Osteocyte (in vitro differentiated cells): ENCODE measurements at regions not wholly inside any gene's neighbourhood (a gene's known extent, or its start where the extent isn't known, plus 50 kb on each side); places are given as distances from the start of the nearest gene placed in this dataset.

Experiments used
- DNase-seq: peaks from one replicate; pipeline ENCODE4 v3.0.0; 2021; ENCODE audit warnings: mixed read lengths; ENCODE audit not compliant: unreplicated experiment; ENCODE audit errors: extremely low spot score
- H3K27ac Mint-ChIP-seq: one replicate; pipeline ENCODE4 v1.8.0; 2021; ENCODE audit warnings: mild to moderate bottlenecking, mixed read lengths; ENCODE audit not compliant: unreplicated experiment
- H3K27me3 Mint-ChIP-seq: one replicate; pipeline ENCODE4 v1.8.0; 2021; ENCODE audit warnings: mixed read lengths; ENCODE audit not compliant: unreplicated experiment
- H3K36me3 Mint-ChIP-seq: one replicate; pipeline ENCODE4 v1.8.0; 2021; ENCODE audit warnings: mixed read lengths; ENCODE audit not compliant: unreplicated experiment
- H3K4me1 Mint-ChIP-seq: one replicate; pipeline ENCODE4 v1.8.0; 2021; ENCODE audit warnings: mixed read lengths; ENCODE audit not compliant: unreplicated experiment
- H3K4me3 Mint-ChIP-seq: one replicate; pipeline ENCODE4 v1.8.0; 2021; ENCODE audit warnings: mild to moderate bottlenecking, moderate library complexity, mixed read lengths; ENCODE audit not compliant: unreplicated experiment
- H3K9me3 Mint-ChIP-seq: one replicate; pipeline ENCODE4 v1.8.0; 2021; ENCODE audit warnings: mixed read lengths; ENCODE audit not compliant: unreplicated experiment
- CTCF ChIP-seq: fragments of 200-600 bp; sonication (generic); IDR thresholded peaks from 2 replicates; pipeline ENCODE4 v1.5.0; 2021; ENCODE audit warnings: antibody characterized with exemption, mild to moderate bottlenecking, moderate library complexity

GRCh38 chr6:95293257-95293656, 284.1 kb upstream of the MANEA start:
- Mint-ChIP-seq H3K9me3 (no peaks in the 10 kb centered on the region), H3K27ac (no peak overlapping the region), H3K27me3 (peaks cover 3% of the 10 kb centered on the region), H3K4me1 (no peaks in the 10 kb centered on the region), H3K4me3 (no peak overlapping the region), H3K36me3 (no peaks in the 10 kb centered on the region)
- DNase-seq = no peak
- TF ChIP-seq CTCF = no peak

DNA sequence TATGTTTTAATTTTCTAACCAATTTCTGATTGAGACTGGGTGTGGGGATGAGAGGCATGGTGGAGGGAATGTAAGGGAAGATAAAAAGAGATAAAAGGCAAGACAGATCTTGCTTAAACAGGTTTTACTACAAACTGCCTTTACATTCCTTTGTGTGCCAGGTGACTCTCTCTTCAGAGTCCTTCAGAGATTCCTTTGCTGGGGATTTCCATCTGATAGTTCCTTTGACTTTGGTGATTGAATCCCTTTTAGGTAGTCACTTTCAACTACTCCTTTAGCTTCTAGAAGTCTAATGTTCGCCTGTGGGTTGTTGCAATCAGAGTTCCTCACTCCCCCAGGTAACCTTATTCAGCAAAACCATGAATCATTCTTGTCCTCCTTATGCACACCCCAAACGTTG, 283.3 kb upstream of the MANEA start:
- H3K4me1 Mint-ChIP-seq = no peaks in the 10 kb centered on the region
- H3K27me3 Mint-ChIP-seq = peaks cover 3% of the 10 kb centered on the region
- H3K27ac Mint-ChIP-seq = no peak overlapping the region
- H3K36me3 Mint-ChIP-seq = no peaks in the 10 kb centered on the region
- H3K4me3 Mint-ChIP-seq = no peak overlapping the region
- H3K9me3 Mint-ChIP-seq = no peaks in the 10 kb centered on the region
- TF ChIP-seq CTCF = no peak
- no peak for DNase-seq

DNA sequence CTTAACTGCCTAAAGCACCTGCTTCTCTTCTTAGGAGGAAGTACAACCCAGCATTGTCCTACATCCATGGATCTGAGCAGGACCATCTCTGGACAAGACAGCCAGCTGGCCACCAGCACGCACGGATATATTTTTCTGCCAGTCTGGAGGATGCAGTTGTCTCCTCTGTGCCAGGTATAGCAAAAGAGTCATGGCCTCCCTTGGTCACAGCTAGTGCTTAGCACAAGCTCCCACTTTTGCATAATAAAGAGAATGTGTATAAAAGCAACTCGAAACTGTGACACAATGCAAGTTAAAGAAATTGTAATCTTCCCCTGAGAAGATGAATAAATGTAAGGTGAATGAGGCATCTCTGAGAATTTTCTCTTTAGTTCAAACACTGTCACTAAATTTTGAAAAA, 267.8 kb upstream of the MANEA start:
- DNase-seq = no peak
- Mint-ChIP-seq H3K36me3 (no peaks in the 10 kb centered on the region), H3K4me1 (no peaks in the 10 kb centered on the region), H3K27me3 (peaks cover 6% of the 10 kb centered on the region), H3K4me3 (no peak overlapping the region), H3K27ac (no peak overlapping the region), H3K9me3 (no peaks in the 10 kb centered on the region)
- TF ChIP-seq CTCF = no peak

- no peak overlapping the region for H3K27ac Mint-ChIP-seq
- TF ChIP-seq CTCF = no peak
- no peak for DNase-seq
- no peaks in the 10 kb centered on the region for H3K9me3 Mint-ChIP-seq
- H3K4me1 Mint-ChIP-seq = no peaks in the 10 kb centered on the region
- peaks cover 6% of the 10 kb centered on the region for H3K27me3 Mint-ChIP-seq
- H3K4me3 Mint-ChIP-seq = no peak overlapping the region
- H3K36me3 Mint-ChIP-seq = no peaks in the 10 kb centered on the region
These were observed 259.2 kb upstream of the MANEA start for GRCh38 chr6:95318137-95318536.

GRCh38 chr6:95321126-95321525, 256.2 kb upstream of the MANEA start:
- no peak for DNase-seq
- TF ChIP-seq CTCF = no peak
- H3K36me3 Mint-ChIP-seq = no peaks in the 10 kb centered on the region
- H3K9me3 Mint-ChIP-seq = no peaks in the 10 kb centered on the region
- no peak overlapping the region for H3K4me3 Mint-ChIP-seq
- H3K4me1 Mint-ChIP-seq = no peaks in the 10 kb centered on the region
- H3K27ac Mint-ChIP-seq = no peak overlapping the region
- H3K27me3 Mint-ChIP-seq = no peaks in the 10 kb centered on the region
